HepG2 (cell line): ENCODE measurements at regions not wholly inside any gene's neighbourhood (a gene's known extent, or its start where the extent isn't known, plus 50 kb on each side); places are given as distances from the start of the nearest gene placed in this dataset.

Source experiments
- BHLHE40 ChIP-seq: IDR thresholded peaks from 2 replicates; pipeline ENCODE4 v1.6.1; 2011; ENCODE audit warnings: low read length, improper control_type of control experiment
- CAMTA2 ChIP-seq: sonication (generic); formaldehyde crosslinking; IDR thresholded peaks from 2 replicates; pipeline ENCODE4 v1.4.0; 2020; ENCODE audit warnings: mild to moderate bottlenecking, missing genetic modification reagents, borderline replicate concordance
- CSRNP1 ChIP-seq: sonication (generic); formaldehyde crosslinking; IDR thresholded peaks from 2 replicates; pipeline ENCODE4 v1.8.1; 2023; ENCODE audit warnings: mild to moderate bottlenecking, missing genetic modification reagents
- ETS1 ChIP-seq: sonication (generic); formaldehyde crosslinking; IDR thresholded peaks from 2 replicates; pipeline ENCODE4 v1.4.0; 2020; ENCODE audit warnings: missing genetic modification reagents
- FLYWCH1 ChIP-seq: sonication (generic); formaldehyde crosslinking; IDR thresholded peaks from 2 replicates; pipeline ENCODE4 v1.8.1; 2023; ENCODE audit warnings: mild to moderate bottlenecking, missing genetic modification reagents
- FOXO4 ChIP-seq: sonication (generic); formaldehyde crosslinking; conservative IDR thresholded peaks from 2 replicates; pipeline ENCODE4 v1.8.1; 2023; ENCODE audit warnings: missing genetic modification reagents
- NFYB ChIP-seq: sonication (generic); formaldehyde crosslinking; IDR thresholded peaks from 2 replicates; pipeline ENCODE4 v1.4.0; 2020; ENCODE audit warnings: missing genetic modification reagents
- RARG ChIP-seq: sonication (generic); formaldehyde crosslinking; IDR thresholded peaks from 2 replicates; pipeline ENCODE4 v1.4.0; 2020; ENCODE audit warnings: low read depth, mild to moderate bottlenecking, missing genetic modification reagents
- RFX1 ChIP-seq: fragments of 450-650 bp; IDR thresholded peaks from 2 replicates; pipeline ENCODE4 v1.6.1; 2017
- SMARCE1 ChIP-seq: fragments of 450-650 bp; IDR thresholded peaks from 2 replicates; pipeline ENCODE4 v1.6.1; 2017; ENCODE audit warnings: borderline replicate concordance
- SNAPC2 ChIP-seq: sonication (generic); formaldehyde crosslinking; IDR thresholded peaks from 2 replicates; pipeline ENCODE4 v1.8.1; 2022; ENCODE audit warnings: mild to moderate bottlenecking, missing genetic modification reagents
- TBP ChIP-seq: sonication (generic); formaldehyde crosslinking; IDR thresholded peaks from 2 replicates; pipeline ENCODE4 v1.5.0; 2020; ENCODE audit warnings: missing genetic modification reagents
- TEAD2 ChIP-seq: sonication (generic); formaldehyde crosslinking; IDR thresholded peaks from 2 replicates; pipeline ENCODE4 v1.9.0; 2021; ENCODE audit warnings: missing genetic modification reagents
- TRAFD1 ChIP-seq: sonication (generic); formaldehyde crosslinking; IDR thresholded peaks from 2 replicates; pipeline ENCODE4 v1.5.1; 2020; ENCODE audit warnings: missing genetic modification reagents, mild to moderate bottlenecking, borderline replicate concordance
- ZBTB2 ChIP-seq: sonication (generic); formaldehyde crosslinking; IDR thresholded peaks from 2 replicates; pipeline ENCODE4 v1.8.0; 2022; ENCODE audit warnings: low read depth, missing genetic modification reagents
- ZNF317 ChIP-seq: sonication (generic); formaldehyde crosslinking; IDR thresholded peaks from 2 replicates; pipeline ENCODE4 v1.5.0; 2020; ENCODE audit warnings: mild to moderate bottlenecking, missing genetic modification reagents
- ZNF432 ChIP-seq: sonication (generic); formaldehyde crosslinking; IDR thresholded peaks from 2 replicates; pipeline ENCODE4 v1.5.0; 2020; ENCODE audit warnings: missing genetic modification reagents, mild to moderate bottlenecking, borderline replicate concordance
- ZNF761 ChIP-seq: sonication (generic); formaldehyde crosslinking; conservative IDR thresholded peaks from 2 replicates; pipeline ENCODE4 v1.4.0; 2020; ENCODE audit warnings: mild to moderate bottlenecking, missing genetic modification reagents
- ZSCAN22 ChIP-seq: sonication (generic); formaldehyde crosslinking; IDR thresholded peaks from 2 replicates; pipeline ENCODE4 v1.4.0; 2020; ENCODE audit warnings: mild to moderate bottlenecking, missing genetic modification reagents
- ZXDC ChIP-seq: sonication (generic); formaldehyde crosslinking; IDR thresholded peaks from 2 replicates; pipeline ENCODE4 v1.5.0; 2020; ENCODE audit warnings: mild to moderate bottlenecking, missing genetic modification reagents

- no peak for TF ChIP-seq CSRNP1 (CRISPR knock-in tag)
- no peak for TF ChIP-seq ZBTB2
- TF ChIP-seq NFYB (CRISPR knock-in tag), result no peak
- no peak for TF ChIP-seq SMARCE1
- TF ChIP-seq ZSCAN22 (CRISPR knock-in tag), result no peak
- no peak for TF ChIP-seq SNAPC2
- TF ChIP-seq BHLHE40, result no peak
- TF ChIP-seq FLYWCH1 (CRISPR knock-in tag), result no peak
- no peak for TF ChIP-seq TRAFD1 (CRISPR knock-in tag)
- no peak for TF ChIP-seq ZNF432
- no peak for TF ChIP-seq ZNF761
- TF ChIP-seq TEAD2 (CRISPR knock-in tag), result no peak
- TF ChIP-seq CAMTA2 (CRISPR knock-in tag), result no peak
- TF ChIP-seq FOXO4, result no peak
- no peak for TF ChIP-seq ZXDC (CRISPR knock-in tag)
- no peak for TF ChIP-seq ETS1
- no peak for TF ChIP-seq RFX1
- TF ChIP-seq TBP (CRISPR knock-in tag), result no peak
- TF ChIP-seq RARG (CRISPR knock-in tag), result no peak
- no peak for TF ChIP-seq ZNF317
Observed at GRCh38 chr2:42959234-42960001, 167.0 kb upstream of the HAAO start (continued).
